ENCODE measurements at regions not wholly inside any gene's neighbourhood (a gene's known extent, or its start where the extent isn't known, plus 50 kb on each side); places are given as distances from the start of the nearest gene placed in this dataset.

DNA sequence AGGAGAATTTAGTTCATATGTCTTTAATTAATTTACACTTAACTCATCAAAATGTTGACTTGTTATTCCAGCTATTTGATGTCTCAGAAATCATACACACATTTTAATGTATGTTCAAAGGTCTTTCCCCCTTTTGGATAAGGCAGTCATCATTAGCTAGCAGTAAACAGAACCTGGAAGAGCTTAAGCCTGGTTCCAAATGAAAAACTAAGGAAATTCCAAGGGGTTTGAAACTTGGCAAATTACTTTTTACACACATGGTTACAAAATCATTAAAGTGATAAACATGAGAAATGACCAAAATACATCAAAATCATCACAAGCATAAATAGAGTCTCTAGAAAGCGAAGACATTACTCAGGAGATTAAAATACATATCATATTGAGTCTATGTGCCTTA lies 359.8 kb upstream of the ZNF608 start:
- intact Hi-C loops (cut with DNase I, micrococcal nuclease), result no loop called here
- no peak for ATAC-seq
- TF ChIP-seq, protein P1, sequence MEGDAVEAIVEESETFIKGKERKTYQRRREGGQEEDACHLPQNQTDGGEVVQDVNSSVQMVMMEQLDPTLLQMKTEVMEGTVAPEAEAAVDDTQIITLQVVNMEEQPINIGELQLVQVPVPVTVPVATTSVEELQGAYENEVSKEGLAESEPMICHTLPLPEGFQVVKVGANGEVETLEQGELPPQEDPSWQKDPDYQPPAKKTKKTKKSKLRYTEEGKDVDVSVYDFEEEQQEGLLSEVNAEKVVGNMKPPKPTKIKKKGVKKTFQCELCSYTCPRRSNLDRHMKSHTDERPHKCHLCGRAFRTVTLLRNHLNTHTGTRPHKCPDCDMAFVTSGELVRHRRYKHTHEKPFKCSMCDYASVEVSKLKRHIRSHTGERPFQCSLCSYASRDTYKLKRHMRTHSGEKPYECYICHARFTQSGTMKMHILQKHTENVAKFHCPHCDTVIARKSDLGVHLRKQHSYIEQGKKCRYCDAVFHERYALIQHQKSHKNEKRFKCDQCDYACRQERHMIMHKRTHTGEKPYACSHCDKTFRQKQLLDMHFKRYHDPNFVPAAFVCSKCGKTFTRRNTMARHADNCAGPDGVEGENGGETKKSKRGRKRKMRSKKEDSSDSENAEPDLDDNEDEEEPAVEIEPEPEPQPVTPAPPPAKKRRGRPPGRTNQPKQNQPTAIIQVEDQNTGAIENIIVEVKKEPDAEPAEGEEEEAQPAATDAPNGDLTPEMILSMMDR (IDR thresholded peaks at IDR 0.05), result no peak

DNA sequence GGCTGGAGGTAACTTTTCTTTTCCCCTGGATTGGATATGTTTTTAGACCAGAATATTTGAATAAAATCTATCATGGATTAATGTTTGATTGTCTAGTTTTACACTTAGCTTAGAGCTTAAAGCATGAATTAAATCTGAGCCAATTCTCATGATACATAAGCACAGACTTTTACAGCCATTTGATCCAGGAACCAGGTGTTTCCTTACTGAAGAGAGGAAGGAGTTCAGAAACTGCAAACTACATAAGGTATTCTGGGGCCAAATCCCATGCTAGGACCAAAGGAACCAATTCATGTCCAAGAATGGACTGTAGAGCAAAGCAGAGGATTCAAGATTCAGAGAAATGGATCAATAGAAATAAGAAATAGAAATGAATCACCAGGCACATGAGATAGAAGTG lies 360.4 kb upstream of the ZNF608 start:
- Histone ChIP-seq H3K4me3 (no peak overlapping the region), H3K36me3 (ENCODE audit: low read depth) (no peaks in the 10 kb centered on the region), H3K9me3 (no peaks in the 10 kb centered on the region), H3K4me1 (ENCODE audit: low read depth) (no peaks in the 10 kb centered on the region)
- DNase-seq (no peak), ATAC-seq (no peak)
- intact Hi-C loops (cut with DNase I, micrococcal nuclease), result no loop called here
- TF ChIP-seq, protein P1 (IDR thresholded peaks at IDR 0.05), result no peak

More for the DNA sequence above, 359.8 kb upstream of the ZNF608 start:
- no peak for DNase-seq
- no peak overlapping the region for H3K4me3 ChIP-seq
- H3K4me1 ChIP-seq (ENCODE audit: low read depth), result no peaks in the 10 kb centered on the region
- no peaks in the 10 kb centered on the region for H3K36me3 ChIP-seq (ENCODE audit: low read depth)
- no peaks in the 10 kb centered on the region for H3K9me3 ChIP-seq

- Histone ChIP-seq H3K4me3 (no peak overlapping the region), H3K4me1 (ENCODE audit: low read depth) (no peaks in the 10 kb centered on the region), H3K9me3 (no peaks in the 10 kb centered on the region), H3K36me3 (ENCODE audit: low read depth) (no peaks in the 10 kb centered on the region)
- ATAC-seq (no peak), DNase-seq (no peak)
- intact Hi-C loops (cut with DNase I, micrococcal nuclease), result no loop called here
- TF ChIP-seq, protein P1 (IDR thresholded peaks at IDR 0.05), result no peak
These were observed 362.9 kb upstream of the ZNF608 start for GRCh38 chr5:125109293-125109692.

DNA sequence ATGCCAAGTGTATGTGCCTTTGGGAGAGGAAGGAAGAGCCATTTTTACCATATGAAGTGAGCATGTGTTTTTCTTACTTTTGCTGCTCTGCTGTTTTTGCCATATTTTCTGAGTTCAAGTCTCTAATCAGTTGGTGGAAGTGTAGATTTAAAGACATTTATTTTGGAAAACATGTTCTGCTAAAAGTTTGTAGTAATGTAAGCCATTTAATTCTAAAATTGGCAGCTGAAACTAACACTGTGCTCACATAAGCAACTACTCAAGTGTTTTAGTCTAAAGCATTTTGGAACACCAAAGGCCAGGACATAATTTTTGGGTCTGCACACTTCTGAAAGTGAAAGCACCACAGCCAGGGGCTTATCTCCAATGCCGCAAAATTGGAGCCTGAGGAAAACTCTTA lies 363.4 kb upstream of the ZNF608 start:
- intact Hi-C loops (cut with DNase I, micrococcal nuclease), result no loop called here
- no peak for ATAC-seq
- TF ChIP-seq, protein P1 (IDR thresholded peaks at IDR 0.05), result no peak
- Histone ChIP-seq H3K4me3 (no peak overlapping the region), H3K9me3 (no peaks in the 10 kb centered on the region), H3K36me3 (ENCODE audit: low read depth) (no peaks in the 10 kb centered on the region), H3K4me1 (ENCODE audit: low read depth) (no peaks in the 10 kb centered on the region)
- DNase-seq, result no peak

GRCh38 chr5:125112196-125112595 lies 365.8 kb upstream of the ZNF608 start:
- intact Hi-C loops (cut with DNase I, micrococcal nuclease), result no loop called here
- ATAC-seq (no peak), DNase-seq (no peak)
- H3K4me3 ChIP-seq, result no peak overlapping the region
- H3K9me3 ChIP-seq, result no peaks in the 10 kb centered on the region
- no peaks in the 10 kb centered on the region for H3K36me3 ChIP-seq (ENCODE audit: low read depth)
- TF ChIP-seq, protein P1 (IDR thresholded peaks at IDR 0.05), result no peak
- no peaks in the 10 kb centered on the region for H3K4me1 ChIP-seq (ENCODE audit: low read depth)

GRCh38 chr5:125113328-125113727 lies 366.9 kb upstream of the ZNF608 start:
- DNase-seq, result no peak
- no peak for ATAC-seq
- TF ChIP-seq, protein P1 (IDR thresholded peaks at IDR 0.05), result no peak
- no peak overlapping the region for H3K4me3 ChIP-seq
- intact Hi-C loops (cut with DNase I, micrococcal nuclease), result no loop called here
- H3K4me1 ChIP-seq (ENCODE audit: low read depth), result no peaks in the 10 kb centered on the region
- H3K9me3 ChIP-seq, result no peaks in the 10 kb centered on the region
- no peaks in the 10 kb centered on the region for H3K36me3 ChIP-seq (ENCODE audit: low read depth)

All from mucosa of descending colon (tissue), 3 donors.